PC-9 (cell line): ENCODE measurements at regions not wholly inside any gene's neighbourhood (a gene's known extent, or its start where the extent isn't known, plus 50 kb on each side); places are given as distances from the start of the nearest gene placed in this dataset.

ENCODE experiments used
- BruUV-seq: library from RNA; stranded (reverse); fragments of 400-500 nt; replicated peaks from 2 replicates; lab custom pipeline; 2021; lab: Mats Ljungman, UMichigan
- CTCF ChIA-PET: fragments of 300-600 bp; sonication (Branson Sonifier 250); formaldehyde crosslinking; loops from one replicate; lab custom pipeline; 2022; ENCODE audit warnings: antibody characterized with exemption; lab: Charles Lee
- POLR2A ChIA-PET: fragments of 300-600 bp; sonication (Branson Sonifier 250); formaldehyde crosslinking; loops from one replicate; lab custom pipeline; 2022; ENCODE audit warnings: antibody characterized with exemption; ENCODE audit not compliant: unreplicated experiment; lab: Charles Lee
- DNase-seq, 2 experiments: peaks; one replicate each; pipeline versions ENCODE4 v3.0.0 to v3.0.0-alpha.2; 2015 to 2022; ENCODE audit warnings: mixed read lengths in 1 of 2
- H2AFZ ChIP-seq: fragments of 200-600 bp; sonication (generic); 2 replicates; pipeline ENCODE4 v1.8.1; 2017; ENCODE audit warnings: antibody characterized with exemption
- H3F3A ChIP-seq: fragments of 200-600 bp; sonication (generic); 2 replicates; pipeline ENCODE4 v1.8.1; 2017; ENCODE audit warnings: antibody characterized with exemption, mild to moderate bottlenecking, low read depth; ENCODE audit not compliant: insufficient read depth
- H3K27ac ChIP-seq: fragments of 200-600 bp; sonication (generic); 2 replicates; pipeline ENCODE4 v1.6.1; 2016; ENCODE audit warnings: mixed run types
- H3K27me3 ChIP-seq: fragments of 200-600 bp; sonication (generic); 2 replicates; pipeline ENCODE4 v1.6.1; 2016; ENCODE audit warnings: low read depth, mixed run types; ENCODE audit not compliant: insufficient read depth
- H3K36me3 ChIP-seq: fragments of 200-600 bp; sonication (generic); 2 replicates; pipeline ENCODE4 v1.6.1; 2016; ENCODE audit warnings: low read depth, mixed run types
- H3K4me1 ChIP-seq: fragments of 200-600 bp; sonication (generic); replicated peaks from 2 replicates; pipeline ENCODE4 v1.6.1; 2016; ENCODE audit warnings: mixed run types; ENCODE audit not compliant: insufficient read depth
- H3K4me2 ChIP-seq: fragments of 200-600 bp; sonication (generic); 2 replicates; pipeline ENCODE4 v1.6.1; 2017; ENCODE audit warnings: mixed run types
- H3K4me3 ChIP-seq: fragments of 200-600 bp; sonication (generic); 2 replicates; pipeline ENCODE4 v1.6.1; 2016; ENCODE audit warnings: mixed run types
- H3K79me2 ChIP-seq: fragments of 200-600 bp; sonication (generic); 2 replicates; pipeline ENCODE4 v1.6.1; 2017; ENCODE audit warnings: low read depth, mixed run types
- H3K9me2 ChIP-seq: fragments of 200-600 bp; sonication (generic); 2 replicates; pipeline ENCODE4 v1.8.1; 2017; ENCODE audit warnings: mild to moderate bottlenecking; ENCODE audit not compliant: insufficient read depth
- H3K9me3 ChIP-seq: fragments of 200-600 bp; sonication (generic); 2 replicates; pipeline ENCODE4 v1.8.1; 2016; ENCODE audit warnings: low read depth; ENCODE audit not compliant: insufficient read depth
- H4K20me1 ChIP-seq: fragments of 200-600 bp; sonication (generic); 2 replicates; pipeline ENCODE4 v1.8.1; 2017; ENCODE audit not compliant: insufficient read depth
- EZH2 ChIP-seq: fragments of 200-600 bp; sonication (generic); IDR thresholded peaks from 2 replicates; pipeline ENCODE4 v1.8.0; 2017; ENCODE audit warnings: antibody characterized with exemption, low read depth
- intact Hi-C: fragments of 100-400 bp; cut with micrococcal nuclease; formaldehyde crosslinking; loops from one replicate; pipeline ENCODE4 v1.10.0; 2022; ENCODE audit not compliant: unreplicated experiment
- TF ChIP-seq, protein P1 (sequence below): fragments of 200-600 bp; sonication (generic); conservative IDR thresholded peaks from 2 replicates; pipeline ENCODE4 v1.6.1; 2017; ENCODE audit warnings: mixed run types, antibody characterized with exemption, mild to moderate bottlenecking, moderate library complexity

GRCh38 chr18:61606759-61607158 lies 273.5 kb downstream of the CDH20 start:
- no peaks in the 10 kb centered on the region for H3F3A ChIP-seq
- H3K4me2 ChIP-seq, result no peak overlapping the region; the same call in 1 of the 2 replicates
- H3K36me3 ChIP-seq, result no peaks in the 10 kb centered on the region
- no peak overlapping the region for H2AFZ ChIP-seq
- intact Hi-C loops, result loop anchor here (10.0 kb wide), 1 partner anchor 48 kb away; no protein-coding TSS in a partner anchor
- no peak overlapping the region for H3K27ac ChIP-seq
- H3K9me2 ChIP-seq, result no peaks in the 10 kb centered on the region
- no TSS peak for BruUV-seq
- TF ChIP-seq, protein P1, sequence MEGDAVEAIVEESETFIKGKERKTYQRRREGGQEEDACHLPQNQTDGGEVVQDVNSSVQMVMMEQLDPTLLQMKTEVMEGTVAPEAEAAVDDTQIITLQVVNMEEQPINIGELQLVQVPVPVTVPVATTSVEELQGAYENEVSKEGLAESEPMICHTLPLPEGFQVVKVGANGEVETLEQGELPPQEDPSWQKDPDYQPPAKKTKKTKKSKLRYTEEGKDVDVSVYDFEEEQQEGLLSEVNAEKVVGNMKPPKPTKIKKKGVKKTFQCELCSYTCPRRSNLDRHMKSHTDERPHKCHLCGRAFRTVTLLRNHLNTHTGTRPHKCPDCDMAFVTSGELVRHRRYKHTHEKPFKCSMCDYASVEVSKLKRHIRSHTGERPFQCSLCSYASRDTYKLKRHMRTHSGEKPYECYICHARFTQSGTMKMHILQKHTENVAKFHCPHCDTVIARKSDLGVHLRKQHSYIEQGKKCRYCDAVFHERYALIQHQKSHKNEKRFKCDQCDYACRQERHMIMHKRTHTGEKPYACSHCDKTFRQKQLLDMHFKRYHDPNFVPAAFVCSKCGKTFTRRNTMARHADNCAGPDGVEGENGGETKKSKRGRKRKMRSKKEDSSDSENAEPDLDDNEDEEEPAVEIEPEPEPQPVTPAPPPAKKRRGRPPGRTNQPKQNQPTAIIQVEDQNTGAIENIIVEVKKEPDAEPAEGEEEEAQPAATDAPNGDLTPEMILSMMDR, result no peak
- TF ChIP-seq EZH2, result no peak
- DNase-seq, result peak; percentile 63 to 75
- no peaks in the 10 kb centered on the region for H3K4me1 ChIP-seq
- H3K9me3 ChIP-seq, result no peaks in the 10 kb centered on the region
- CTCF ChIA-PET, result no interaction called here
- no peak overlapping the region for H3K4me3 ChIP-seq
- no peaks in the 10 kb centered on the region for H4K20me1 ChIP-seq
- no peaks in the 10 kb centered on the region for H3K27me3 ChIP-seq
- no peaks in the 10 kb centered on the region for H3K79me2 ChIP-seq
- POLR2A ChIA-PET, result interaction anchor here (0.5 to 0.7 kb wide), 4 partner anchors 36 to 1998 kb away, joined by 4 to 7 read pairs (median 4); no protein-coding TSS in a partner anchor

- BruUV-seq, result TSS peak; percentile 77
- POLR2A ChIA-PET, result interaction anchor here (0.5 kb wide), 3 partner anchors 16 to 1999 kb away, joined by 4 to 5 read pairs (median 4); no protein-coding TSS in a partner anchor
- Histone ChIP-seq H3K4me3 (no peak overlapping the region), H3K79me2 (no peaks in the 10 kb centered on the region), H3K4me1 (no peaks in the 10 kb centered on the region), H3K36me3 (no peaks in the 10 kb centered on the region), H3K27ac (no peak overlapping the region), H3K9me2 (no peaks in the 10 kb centered on the region), H2AFZ (no peak overlapping the region), H3K9me3 (no peaks in the 10 kb centered on the region), H3K4me2 (no peak overlapping the region), H3K27me3 (no peaks in the 10 kb centered on the region), H3F3A (no peaks in the 10 kb centered on the region), H4K20me1 (no peaks in the 10 kb centered on the region)
- TF ChIP-seq, protein P1, result no peak
- TF ChIP-seq EZH2, result no peak
- CTCF ChIA-PET, result no interaction called here
- peak in 1 of 2 experiments; percentile 14 for DNase-seq
- intact Hi-C loops, result loop anchor here (10.0 kb wide), 1 partner anchor 49 kb away; no protein-coding TSS in a partner anchor
These were observed 272.9 kb downstream of the CDH20 start for GRCh38 chr18:61606068-61606660.

GRCh38 chr18:61605376-61606067 lies 272.3 kb downstream of the CDH20 start:
- POLR2A ChIA-PET, result interaction anchor here (0.5 kb wide), 1 partner anchor 17 kb away, joined by 4 read pairs; no protein-coding TSS in a partner anchor
- no peaks in the 10 kb centered on the region for H3F3A ChIP-seq
- H3K9me2 ChIP-seq, result no peaks in the 10 kb centered on the region
- H3K27ac ChIP-seq, result no peak overlapping the region
- intact Hi-C loops, result loop anchor here (10.0 kb wide), 1 partner anchor 49 kb away; no protein-coding TSS in a partner anchor
- TF ChIP-seq EZH2, result no peak
- TF ChIP-seq, protein P1, result no peak
- H3K27me3 ChIP-seq, result no peaks in the 10 kb centered on the region
- no peak overlapping the region for H3K4me3 ChIP-seq
- H2AFZ ChIP-seq, result no peak overlapping the region
- BruUV-seq, result no TSS peak
- no peaks in the 10 kb centered on the region for H3K4me1 ChIP-seq
- H3K36me3 ChIP-seq, result no peaks in the 10 kb centered on the region
- H3K4me2 ChIP-seq, result no peak overlapping the region
- H3K9me3 ChIP-seq, result no peaks in the 10 kb centered on the region
- DNase-seq, result no peak
- H4K20me1 ChIP-seq, result no peaks in the 10 kb centered on the region
- H3K79me2 ChIP-seq, result no peaks in the 10 kb centered on the region
- CTCF ChIA-PET, result no interaction called here
